ENCODE measurements at regions not wholly inside any gene's neighbourhood (a gene's known extent, or its start where the extent isn't known, plus 50 kb on each side); places are given as distances from the start of the nearest gene placed in this dataset.

- in situ Hi-C loops (cut with HindIII; ENCODE audit: low pct_unique_long_range_greater_than_20kb, low sequenced_read_pairs): no loop called here
- no peak for DNase-seq (ENCODE audit: low read depth in 1 of 2, low spot score in 1 of 2)
- no peak for TF ChIP-seq JUND (IDR thresholded peaks at IDR 0.05; ENCODE audit: low read depth)
Measured at GRCh38 chr12:103175625-103176024, 218.2 kb downstream of the ASCL1 start.

- TF ChIP-seq JUND (IDR thresholded peaks at IDR 0.05; ENCODE audit: low read depth): no peak
- no peak for DNase-seq (ENCODE audit: low read depth in 1 of 2, low spot score in 1 of 2)
- in situ Hi-C loops (cut with HindIII; ENCODE audit: low pct_unique_long_range_greater_than_20kb, low sequenced_read_pairs): no loop called here
Measured at GRCh38 chr12:103177639-103178255, 220.3 kb downstream of the ASCL1 start.

DNA sequence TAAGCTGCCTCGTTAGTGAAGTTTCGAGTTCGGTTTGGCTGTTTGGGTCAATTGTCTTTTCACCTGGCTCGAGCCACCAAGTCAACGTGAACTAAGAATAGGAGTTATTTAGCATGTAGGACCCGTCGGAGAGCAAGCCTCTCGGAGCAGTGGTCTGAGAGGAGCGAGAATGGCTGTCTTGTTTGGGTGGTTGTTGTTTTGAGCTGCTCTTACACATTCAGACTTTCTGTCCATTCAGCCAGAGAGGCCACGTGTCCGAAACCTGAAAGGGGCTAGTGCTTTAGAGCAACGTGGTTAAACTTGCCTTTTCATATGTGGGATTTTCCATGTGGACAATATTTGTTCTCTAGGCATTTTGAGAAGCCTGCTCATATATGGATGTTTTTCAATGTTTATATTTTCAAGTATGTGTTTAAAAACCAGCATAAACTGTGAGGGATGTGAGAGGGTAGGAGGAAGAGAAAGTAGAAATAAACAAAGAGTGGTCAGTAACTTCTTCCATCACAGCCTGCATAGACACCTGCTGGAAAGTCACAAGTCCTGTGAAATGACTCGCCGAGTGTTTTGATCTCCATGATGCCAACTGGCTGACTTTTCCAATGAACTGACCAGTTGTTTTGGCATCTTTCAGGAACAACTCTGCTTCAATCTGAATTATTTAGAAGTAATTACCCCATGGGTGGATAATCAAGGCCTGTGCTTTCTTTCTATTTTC is 221.0 kb downstream of the ASCL1 start:
- TF ChIP-seq JUND (IDR thresholded peaks at IDR 0.05; ENCODE audit: low read depth): no peak
- no peak for DNase-seq (ENCODE audit: low read depth in 1 of 2, low spot score in 1 of 2)
- in situ Hi-C loops (cut with HindIII; ENCODE audit: low pct_unique_long_range_greater_than_20kb, low sequenced_read_pairs): no loop called here

- DNase-seq (ENCODE audit: low read depth in 1 of 2, low spot score in 1 of 2): no peak
- no peak for TF ChIP-seq JUND (IDR thresholded peaks at IDR 0.05; ENCODE audit: low read depth)
- in situ Hi-C loops (cut with HindIII; ENCODE audit: low pct_unique_long_range_greater_than_20kb, low sequenced_read_pairs): no loop called here
Measured at GRCh38 chr12:103181366-103182152, 224.1 kb downstream of the ASCL1 start.

DNA sequence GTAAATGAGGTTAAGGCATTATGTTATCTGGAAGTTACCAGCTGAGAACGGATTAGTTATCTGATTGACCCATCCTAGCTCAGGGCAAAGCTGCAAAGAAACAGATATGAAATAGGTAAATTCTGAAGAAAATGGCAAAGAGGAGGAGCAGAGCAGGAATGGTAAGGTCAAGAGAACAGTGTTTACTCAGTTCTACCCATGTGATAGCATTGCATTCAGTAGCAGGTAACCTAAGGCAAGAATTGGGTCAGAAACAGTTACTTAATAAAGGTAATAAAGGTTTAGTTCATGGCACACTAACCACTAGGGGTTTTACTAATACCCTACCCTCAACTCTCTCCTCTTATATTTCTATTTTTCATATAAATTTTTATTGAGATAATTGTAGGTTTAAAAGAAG is 224.8 kb downstream of the ASCL1 start:
- in situ Hi-C loops (cut with HindIII; ENCODE audit: low pct_unique_long_range_greater_than_20kb, low sequenced_read_pairs): no loop called here
- no peak for TF ChIP-seq JUND (IDR thresholded peaks at IDR 0.05; ENCODE audit: low read depth)

GRCh38 chr12:103196467-103196866 is 239.0 kb downstream of the ASCL1 start:
- DNase-seq (ENCODE audit: low read depth in 1 of 2, low spot score in 1 of 2): no peak
- in situ Hi-C loops (cut with HindIII; ENCODE audit: low pct_unique_long_range_greater_than_20kb, low sequenced_read_pairs): no loop called here
- TF ChIP-seq JUND (IDR thresholded peaks at IDR 0.05; ENCODE audit: low read depth): no peak

More for the DNA sequence above, 224.8 kb downstream of the ASCL1 start:
- no peak for DNase-seq (ENCODE audit: low read depth in 1 of 2, low spot score in 1 of 2)

- no peak for DNase-seq (ENCODE audit: low read depth in 1 of 2, low spot score in 1 of 2)
- in situ Hi-C loops (cut with HindIII; ENCODE audit: low pct_unique_long_range_greater_than_20kb, low sequenced_read_pairs): no loop called here
- no peak for TF ChIP-seq JUND (IDR thresholded peaks at IDR 0.05; ENCODE audit: low read depth)
Measured at GRCh38 chr12:103197725-103198388, 240.4 kb downstream of the ASCL1 start.

DNA sequence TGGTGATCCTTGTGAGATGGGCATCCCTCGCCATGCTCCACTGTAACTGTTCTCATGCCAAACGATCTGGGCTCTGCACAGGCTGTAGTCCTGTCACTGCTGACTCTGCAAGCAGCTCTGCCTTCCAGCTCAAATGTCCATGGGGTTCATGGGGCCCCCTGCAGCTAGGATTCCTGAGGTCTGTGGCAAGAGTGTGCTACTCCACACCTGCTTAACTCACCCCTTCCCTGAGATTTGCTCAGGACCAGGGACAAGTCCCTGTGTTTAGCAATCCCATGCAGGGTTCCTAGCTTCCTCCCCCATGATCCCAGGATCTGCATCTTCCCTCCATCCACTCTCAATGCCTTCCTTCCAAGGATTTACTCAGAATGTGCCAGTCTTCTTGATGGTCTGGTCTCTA is 241.0 kb downstream of the ASCL1 start:
- in situ Hi-C loops (cut with HindIII; ENCODE audit: low pct_unique_long_range_greater_than_20kb, low sequenced_read_pairs): no loop called here
- TF ChIP-seq JUND (IDR thresholded peaks at IDR 0.05; ENCODE audit: low read depth): no peak
- DNase-seq (ENCODE audit: low read depth in 1 of 2, low spot score in 1 of 2): no peak

- TF ChIP-seq JUND (IDR thresholded peaks at IDR 0.05; ENCODE audit: low read depth): no peak
- in situ Hi-C loops (cut with HindIII; ENCODE audit: low pct_unique_long_range_greater_than_20kb, low sequenced_read_pairs): no loop called here
- no peak for DNase-seq (ENCODE audit: low read depth in 1 of 2, low spot score in 1 of 2)
Measured at GRCh38 chr12:103205906-103206305, 248.4 kb downstream of the ASCL1 start.

DNA sequence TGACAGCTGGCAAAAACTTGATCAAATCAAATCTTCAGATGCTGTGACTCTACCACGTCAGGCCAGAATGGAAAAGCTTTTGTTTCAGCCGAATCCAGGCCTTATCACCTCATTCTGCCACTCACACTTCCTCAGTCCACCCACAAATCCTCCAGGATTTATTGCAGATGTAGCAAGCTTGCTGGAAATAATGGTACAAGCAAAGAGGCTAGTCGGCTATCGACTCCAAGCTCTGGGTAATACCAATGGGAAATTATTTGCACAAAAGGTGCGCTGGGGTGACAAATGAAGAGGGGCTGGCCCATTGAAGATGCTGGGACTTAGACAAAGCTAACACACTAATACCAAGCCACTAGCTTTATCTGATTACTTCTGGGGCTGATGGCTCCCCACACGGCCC is 250.5 kb downstream of the ASCL1 start:
- TF ChIP-seq JUND (IDR thresholded peaks at IDR 0.05; ENCODE audit: low read depth): no peak
- no peak for DNase-seq (ENCODE audit: low read depth in 1 of 2, low spot score in 1 of 2)
- in situ Hi-C loops (cut with HindIII; ENCODE audit: low pct_unique_long_range_greater_than_20kb, low sequenced_read_pairs): no loop called here

DNA sequence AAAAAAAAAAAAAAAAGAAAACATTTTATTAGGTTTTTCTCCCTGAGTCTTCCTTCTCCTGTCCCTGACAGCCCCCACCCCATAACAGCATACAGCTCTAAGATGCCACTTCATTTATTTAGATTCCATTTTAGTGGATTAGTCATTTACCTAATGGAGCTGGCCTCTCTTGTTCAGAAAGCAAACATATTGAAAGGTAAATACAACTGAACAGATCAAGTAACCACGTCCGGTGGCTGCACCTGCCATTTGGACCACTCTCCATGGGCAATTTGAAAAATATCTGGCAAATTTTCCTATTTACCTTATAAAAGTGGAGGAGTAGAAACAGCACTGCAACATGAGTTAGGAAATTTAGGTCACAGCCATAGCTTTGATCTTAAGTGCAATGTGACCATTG is 254.6 kb downstream of the C12orf42 start:
- in situ Hi-C loops (cut with HindIII; ENCODE audit: low pct_unique_long_range_greater_than_20kb, low sequenced_read_pairs): no loop called here
- no peak for DNase-seq (ENCODE audit: low read depth in 1 of 2, low spot score in 1 of 2)
- TF ChIP-seq JUND (IDR thresholded peaks at IDR 0.05; ENCODE audit: low read depth): no peak

GRCh38 chr12:103244596-103244995 is 251.2 kb downstream of the C12orf42 start:
- in situ Hi-C loops (cut with HindIII; ENCODE audit: low pct_unique_long_range_greater_than_20kb, low sequenced_read_pairs): no loop called here
- TF ChIP-seq JUND (IDR thresholded peaks at IDR 0.05; ENCODE audit: low read depth): no peak
- no peak for DNase-seq (ENCODE audit: low read depth in 1 of 2, low spot score in 1 of 2)
